CD4-positive, CD25-positive, alpha-beta regulatory T cell (primary cell): ENCODE measurements at regions not wholly inside any gene's neighbourhood (a gene's known extent, or its start where the extent isn't known, plus 50 kb on each side); places are given as distances from the start of the nearest gene placed in this dataset.

Experiments
- ATAC-seq, 2 donors: fragments of 150-1000 bp; cut with Tn5 transposase; one replicate each; pipeline ENCODE4 v1.10.0; 2021; ENCODE audit warnings: low read depth in 2 of 2, moderate number of reproducible peaks in 2 of 2, moderate library complexity in 1 of 2
- DNase-seq, 3 donors: peaks; one replicate each; pipeline versions ENCODE4 v3.0.0 to v3.0.0-alpha.2; 2012 to 2022; ENCODE audit warnings: mixed read lengths in 1 of 3
- H3K27ac ChIP-seq: one replicate; pipeline ENCODE4 v1.7.0; 2013; ENCODE audit warnings: mild to moderate bottlenecking, low read length; ENCODE audit not compliant: insufficient read depth, poor library complexity, severe bottlenecking
- H3K27me3 ChIP-seq: one replicate; pipeline ENCODE4 v1.7.0; 2013; ENCODE audit warnings: low read length; ENCODE audit not compliant: control insufficient read depth, insufficient read depth
- H3K36me3 ChIP-seq: one replicate; pipeline ENCODE4 v1.7.0; 2013; ENCODE audit warnings: mild to moderate bottlenecking, low read length, moderate library complexity; ENCODE audit not compliant: control insufficient read depth, insufficient read depth
- H3K4me1 ChIP-seq: 2 replicates; pipeline ENCODE4 v1.7.0; 2013; ENCODE audit warnings: mild to moderate bottlenecking, low read length; ENCODE audit not compliant: insufficient read depth, control insufficient read depth, poor library complexity, severe bottlenecking
- H3K4me3 ChIP-seq: one replicate; pipeline ENCODE4 v1.7.0; 2013; ENCODE audit warnings: low read depth, mild to moderate bottlenecking, low read length, moderate library complexity
- H3K9me3 ChIP-seq, 2 experiments: 1 replicate in 1 of 2; 2 replicates in 1 of 2; pipeline ENCODE4 v1.7.0; 2013; ENCODE audit warnings: low read length in 2 of 2, mild to moderate bottlenecking in 1 of 2, moderate library complexity in 1 of 2; ENCODE audit not compliant: control insufficient read depth in 2 of 2
- H3K27ac Mint-ChIP-seq, 3 donors: one replicate each; pipeline ENCODE4 v1.8.0; 2020 to 2022; ENCODE audit warnings: mild to moderate bottlenecking in 3 of 3, mixed read lengths in 3 of 3, moderate library complexity in 2 of 3
- H3K27me3 Mint-ChIP-seq: one replicate; pipeline ENCODE4 v1.8.0; 2022; ENCODE audit warnings: mild to moderate bottlenecking, mixed read lengths
- H3K36me3 Mint-ChIP-seq: one replicate; pipeline ENCODE4 v1.8.0; 2020; ENCODE audit warnings: mixed read lengths
- H3K4me1 Mint-ChIP-seq, 4 donors: one replicate each; pipeline ENCODE4 v1.8.0; 2020 to 2022; ENCODE audit warnings: mixed read lengths in 4 of 4, mild to moderate bottlenecking in 1 of 4
- H3K4me3 Mint-ChIP-seq, 4 donors: one replicate each; pipeline ENCODE4 v1.8.0; 2020 to 2022; ENCODE audit warnings: mild to moderate bottlenecking in 4 of 4, mixed read lengths in 4 of 4, moderate library complexity in 3 of 4
- H3K9me3 Mint-ChIP-seq, 7 donors: one replicate each; pipeline ENCODE4 v1.8.0; 2020 to 2022; ENCODE audit warnings: mixed read lengths in 7 of 7, mild to moderate bottlenecking in 3 of 7, moderate library complexity in 2 of 7

DNA sequence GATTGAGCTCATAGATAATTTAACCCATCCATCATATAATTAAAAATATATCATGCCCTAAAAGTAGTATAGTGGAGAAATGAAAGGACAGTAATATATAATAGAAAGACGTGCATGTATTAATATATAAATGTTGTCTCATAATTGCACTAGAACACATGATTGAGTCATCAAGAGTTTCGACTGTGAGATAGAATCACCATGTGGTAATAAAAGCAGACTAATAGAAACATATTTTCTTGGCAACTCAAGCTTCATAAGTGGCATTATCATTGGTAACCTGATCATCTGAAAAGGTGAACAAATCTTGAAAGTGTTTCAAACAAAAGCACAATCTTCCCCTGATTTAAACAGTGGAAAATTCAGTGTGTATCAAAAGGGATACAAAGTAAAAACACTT, 188.8 kb downstream of the CYRIA start:
- peaks cover 0 to 2% (median 0%) of the 10 kb centered on the region in 7 donors for H3K9me3 Mint-ChIP-seq
- no peaks in the 10 kb centered on the region for H3K27me3 Mint-ChIP-seq
- Histone ChIP-seq H3K4me1 (no peaks in the 10 kb centered on the region), H3K27ac (no peak overlapping the region), H3K9me3 (no peaks in the 10 kb centered on the region), H3K36me3 (no peaks in the 10 kb centered on the region), H3K27me3 (no peaks in the 10 kb centered on the region), H3K4me3 (no peak overlapping the region)
- ATAC-seq = no peak
- no peak overlapping the region for H3K4me3 Mint-ChIP-seq
- no peak for DNase-seq
- H3K4me1 Mint-ChIP-seq = no peaks in the 10 kb centered on the region
- no peaks in the 10 kb centered on the region for H3K36me3 Mint-ChIP-seq
- H3K27ac Mint-ChIP-seq = no peak overlapping the region

- no peak overlapping the region for H3K27ac Mint-ChIP-seq
Measured at GRCh38 chr2:16475986-16476567, 189.6 kb downstream of the CYRIA start.

GRCh38 chr2:16475586-16475985, 190.0 kb downstream of the CYRIA start:
- ATAC-seq = no peak
- H3K36me3 Mint-ChIP-seq = no peaks in the 10 kb centered on the region
- H3K4me1 ChIP-seq = no peaks in the 10 kb centered on the region
- H3K36me3 ChIP-seq = no peaks in the 10 kb centered on the region
- peaks cover 0 to 2% (median 0%) of the 10 kb centered on the region in 7 donors for H3K9me3 Mint-ChIP-seq
- no peak overlapping the region for H3K27ac Mint-ChIP-seq
- H3K9me3 ChIP-seq = no peaks in the 10 kb centered on the region
- no peak overlapping the region for H3K4me3 ChIP-seq
- H3K4me3 Mint-ChIP-seq = no peak overlapping the region
- no peak overlapping the region for H3K27ac ChIP-seq
- no peaks in the 10 kb centered on the region for H3K27me3 ChIP-seq
- H3K27me3 Mint-ChIP-seq = no peaks in the 10 kb centered on the region
- no peak for DNase-seq
- H3K4me1 Mint-ChIP-seq = no peaks in the 10 kb centered on the region

More at GRCh38 chr2:16475986-16476567, 189.6 kb downstream of the CYRIA start:
- Histone ChIP-seq H3K27me3 (no peaks in the 10 kb centered on the region), H3K4me3 (no peak overlapping the region), H3K27ac (no peak overlapping the region), H3K36me3 (no peaks in the 10 kb centered on the region), H3K4me1 (no peaks in the 10 kb centered on the region), H3K9me3 (no peaks in the 10 kb centered on the region)
- ATAC-seq = no peak
- H3K4me3 Mint-ChIP-seq = no peak overlapping the region
- no peaks in the 10 kb centered on the region for H3K36me3 Mint-ChIP-seq
- no peaks in the 10 kb centered on the region for H3K27me3 Mint-ChIP-seq
- H3K9me3 Mint-ChIP-seq = peaks cover 0 to 2% (median 0%) of the 10 kb centered on the region in 7 donors
- no peaks in the 10 kb centered on the region for H3K4me1 Mint-ChIP-seq
- no peak for DNase-seq

DNA sequence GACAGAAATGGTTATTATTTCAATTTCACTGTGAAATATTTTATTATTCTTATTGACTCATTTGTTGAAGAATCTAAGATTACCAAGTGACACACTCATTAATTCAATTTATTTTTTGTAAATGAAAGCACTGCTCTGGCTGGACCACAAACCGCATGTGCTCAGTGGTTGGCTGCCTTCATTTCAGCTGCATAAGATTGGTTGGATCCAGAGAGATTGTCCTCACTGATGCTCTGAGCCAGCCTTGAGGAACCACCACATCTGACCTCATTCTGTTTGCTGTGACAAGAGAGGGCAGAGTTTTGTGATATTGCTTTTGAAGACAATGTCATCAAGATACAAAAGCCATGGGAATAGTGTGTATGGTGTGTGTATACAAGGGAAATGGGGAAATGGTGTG, 192.1 kb downstream of the CYRIA start:
- Histone ChIP-seq H3K4me1 (no peaks in the 10 kb centered on the region), H3K27me3 (no peaks in the 10 kb centered on the region), H3K4me3 (no peak overlapping the region), H3K36me3 (no peaks in the 10 kb centered on the region), H3K27ac (no peak overlapping the region), H3K9me3 (no peaks in the 10 kb centered on the region)
- Mint-ChIP-seq H3K4me1 (no peaks in the 10 kb centered on the region), H3K36me3 (no peaks in the 10 kb centered on the region), H3K27ac (no peak overlapping the region), H3K27me3 (no peaks in the 10 kb centered on the region), H3K4me3 (no peak overlapping the region), H3K9me3 (peaks cover 0 to 2% (median 0%) of the 10 kb centered on the region in 7 donors)
- DNase-seq = no peak
- no peak for ATAC-seq

GRCh38 chr2:16470936-16471490, 194.6 kb downstream of the CYRIA start:
- ATAC-seq = no peak

GRCh38 chr2:16466821-16467151, 198.8 kb downstream of the CYRIA start:
- no peak overlapping the region for H3K4me3 Mint-ChIP-seq
- ATAC-seq = no peak

More at GRCh38 chr2:16470936-16471490, 194.6 kb downstream of the CYRIA start:
- no peaks in the 10 kb centered on the region for H3K36me3 Mint-ChIP-seq
- no peaks in the 10 kb centered on the region for H3K9me3 Mint-ChIP-seq
- no peaks in the 10 kb centered on the region for H3K27me3 ChIP-seq
- no peaks in the 10 kb centered on the region for H3K27me3 Mint-ChIP-seq
- H3K27ac ChIP-seq = no peak overlapping the region
- H3K4me1 ChIP-seq = no peaks in the 10 kb centered on the region
- H3K36me3 ChIP-seq = no peaks in the 10 kb centered on the region
- no peaks in the 10 kb centered on the region for H3K9me3 ChIP-seq
- H3K4me3 Mint-ChIP-seq = no peak overlapping the region
- no peak overlapping the region for H3K27ac Mint-ChIP-seq
- no peak for DNase-seq
- H3K4me1 Mint-ChIP-seq = no peaks in the 10 kb centered on the region
- H3K4me3 ChIP-seq = no peak overlapping the region

DNA sequence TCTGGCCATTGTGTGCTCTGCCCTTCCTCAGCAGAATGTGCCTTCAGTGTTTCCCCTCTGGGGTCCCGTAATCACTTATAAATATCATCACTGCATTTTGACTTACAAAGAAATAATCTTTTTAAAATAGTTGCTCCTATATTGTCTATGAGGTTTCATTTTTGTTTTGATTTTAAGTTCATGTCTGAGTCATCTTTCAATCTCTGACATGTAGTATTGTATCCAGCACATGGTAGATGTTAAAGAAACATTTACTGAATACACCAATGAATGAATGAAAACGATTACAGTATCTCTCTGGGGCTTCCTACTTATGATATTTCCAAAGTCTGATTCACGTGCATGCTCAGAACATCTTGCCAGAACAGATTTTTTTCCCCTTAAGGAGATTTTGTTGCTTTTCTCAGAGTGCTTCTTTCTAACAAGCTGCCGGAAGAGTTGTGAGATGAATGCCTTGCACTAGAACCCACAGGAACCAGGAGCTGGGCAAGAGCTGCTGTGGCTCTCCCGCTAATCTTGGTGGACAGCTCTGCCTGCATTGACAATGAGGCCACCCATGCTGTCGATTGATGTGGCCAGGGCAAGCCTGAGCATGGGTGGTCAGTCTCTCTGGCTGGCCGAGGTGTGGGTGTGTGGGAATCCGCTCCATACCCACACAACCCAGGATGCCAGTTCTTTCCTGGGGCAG, 199.4 kb downstream of the CYRIA start:
- no peak overlapping the region for H3K4me3 ChIP-seq
- H3K4me1 Mint-ChIP-seq = no peaks in the 10 kb centered on the region
- H3K27ac ChIP-seq = no peak overlapping the region
- H3K4me1 ChIP-seq = no peaks in the 10 kb centered on the region
- H3K27me3 ChIP-seq = no peaks in the 10 kb centered on the region
- no peaks in the 10 kb centered on the region for H3K27me3 Mint-ChIP-seq
- no peaks in the 10 kb centered on the region for H3K36me3 ChIP-seq
- DNase-seq = no peak
- H3K27ac Mint-ChIP-seq = no peak overlapping the region
- no peak for ATAC-seq
- H3K36me3 Mint-ChIP-seq = no peaks in the 10 kb centered on the region
- H3K9me3 Mint-ChIP-seq = no peaks in the 10 kb centered on the region
- H3K4me3 Mint-ChIP-seq = no peak overlapping the region
- H3K9me3 ChIP-seq = no peaks in the 10 kb centered on the region

More at GRCh38 chr2:16466821-16467151, 198.8 kb downstream of the CYRIA start:
- Mint-ChIP-seq H3K27ac (no peak overlapping the region), H3K27me3 (no peaks in the 10 kb centered on the region), H3K9me3 (no peaks in the 10 kb centered on the region), H3K36me3 (no peaks in the 10 kb centered on the region), H3K4me1 (no peaks in the 10 kb centered on the region)
- no peak for DNase-seq
- Histone ChIP-seq H3K27me3 (no peaks in the 10 kb centered on the region), H3K9me3 (no peaks in the 10 kb centered on the region), H3K36me3 (no peaks in the 10 kb centered on the region), H3K4me1 (no peaks in the 10 kb centered on the region), H3K27ac (no peak overlapping the region), H3K4me3 (no peak overlapping the region)

DNA sequence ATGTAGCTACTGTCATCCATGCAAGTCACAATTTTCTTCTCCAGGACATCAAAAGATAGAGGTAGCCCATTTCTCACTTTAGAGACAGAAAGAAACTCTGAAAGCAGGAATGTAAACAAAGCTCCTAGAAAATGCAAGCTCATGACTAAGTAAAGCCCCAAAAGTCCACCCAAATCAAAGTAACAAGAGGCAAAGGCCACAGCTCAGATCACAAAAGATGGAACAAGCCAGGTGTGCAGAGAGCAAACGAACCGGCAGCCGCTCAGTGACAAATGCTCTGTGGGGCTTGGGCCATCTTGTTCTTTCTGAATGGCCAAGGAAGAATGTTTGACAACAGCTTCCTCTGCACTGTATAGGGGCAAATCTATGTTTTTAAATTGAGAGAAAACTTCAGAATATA, 201.0 kb downstream of the CYRIA start:
- Mint-ChIP-seq H3K36me3 (no peaks in the 10 kb centered on the region), H3K4me3 (no peak overlapping the region), H3K9me3 (no peaks in the 10 kb centered on the region), H3K27ac (no peak overlapping the region), H3K27me3 (peaks cover 5% of the 10 kb centered on the region), H3K4me1 (no peaks in the 10 kb centered on the region)
- H3K9me3 ChIP-seq = no peaks in the 10 kb centered on the region
- H3K27ac ChIP-seq = no peak overlapping the region
- no peaks in the 10 kb centered on the region for H3K36me3 ChIP-seq
- DNase-seq (no peak), ATAC-seq (no peak)
- no peaks in the 10 kb centered on the region for H3K4me1 ChIP-seq
- no peaks in the 10 kb centered on the region for H3K27me3 ChIP-seq
- no peak overlapping the region for H3K4me3 ChIP-seq
